SK-N-SH (cell line): ENCODE measurements at regions not wholly inside any gene's neighbourhood (a gene's known extent, or its start where the extent isn't known, plus 50 kb on each side); places are given as distances from the start of the nearest gene placed in this dataset.

Experiments used
- CTCF ChIA-PET: fragments of 300-600, 350-600 bp; formaldehyde crosslinking; extraction: SDS; loops from one replicate; lab custom pipeline; 2021; lab: Yijun Ruan, JAX
- POLR2A ChIA-PET: fragments of 350-600 bp; sonication (Branson Sonifier 250); formaldehyde crosslinking; extraction: SDS; loops from one replicate; lab custom pipeline; 2020; ENCODE audit warnings: antibody characterized with exemption, inconsistent platforms; lab: Yijun Ruan, JAX
- DNase-seq: peaks from one replicate; pipeline ENCODE4 v3.0.0; 2012
- H2AFZ ChIP-seq: fragments of 200-600 bp; sonication (generic); 2 replicates; pipeline ENCODE4 v1.8.1; 2016; ENCODE audit warnings: antibody characterized with exemption, mild to moderate bottlenecking, low read depth
- H3F3A ChIP-seq: fragments of 200-600 bp; sonication (generic); replicated peaks from 2 replicates; pipeline ENCODE3; 2016; ENCODE audit warnings: antibody characterized with exemption, mild to moderate bottlenecking; ENCODE audit not compliant: insufficient read depth
- H3K27ac ChIP-seq, 2 experiments: fragments of 200-500 bp in 1 of 2; fragments of 200-600 bp in 1 of 2; sonication (Bioruptor generic) in 1 of 2; sonication (generic), shearing (Covaris generic) in 1 of 2; 2 replicates each; pipeline versions ENCODE4 v1.5.1 to v1.6.1; 2014 to 2016; ENCODE audit warnings: low read depth in 2 of 2, inconsistent platforms in 1 of 2, low read length in 1 of 2, mild to moderate bottlenecking in 1 of 2, mixed read lengths in 1 of 2
- H3K27me3 ChIP-seq: fragments of 200-600 bp; sonication (generic), shearing (Covaris generic); 2 replicates; pipeline ENCODE4 v1.6.1; 2016; ENCODE audit warnings: mixed run types; ENCODE audit not compliant: insufficient read depth
- H3K36me3 ChIP-seq, 2 experiments: fragments of 200-500 bp in 1 of 2; fragments of 200-600 bp in 1 of 2; sonication (Bioruptor generic) in 1 of 2; sonication (generic) in 1 of 2; replicated peaks in 1 of 2; 2 replicates each; pipeline versions ENCODE3 to v1.5.1; 2014 to 2016; ENCODE audit warnings: low read length in 1 of 2, mild to moderate bottlenecking in 1 of 2; ENCODE audit not compliant: insufficient read depth in 2 of 2, control insufficient read depth in 1 of 2
- H3K4me1 ChIP-seq, 2 experiments: fragments of 200-500 bp in 1 of 2; fragments of 200-600 bp in 1 of 2; sonication (Bioruptor generic) in 1 of 2; sonication (generic), shearing (Covaris generic) in 1 of 2; 2 replicates each; pipeline versions ENCODE4 v1.5.1 to v1.6.1; 2014 to 2016; ENCODE audit warnings: low read depth in 1 of 2, low read length in 1 of 2, mixed run types in 1 of 2; ENCODE audit not compliant: insufficient read depth in 2 of 2, control insufficient read depth in 1 of 2
- H3K4me2 ChIP-seq: fragments of 200-600 bp; sonication (generic), shearing (Covaris generic); 2 replicates; pipeline ENCODE4 v1.6.1; 2017; ENCODE audit warnings: mixed run types
- H3K4me3 ChIP-seq, 2 experiments: fragments of 200-500 bp in 1 of 2; fragments of 200-600 bp in 1 of 2; sonication (Bioruptor generic) in 1 of 2; sonication (generic), shearing (Covaris generic) in 1 of 2; 2 replicates each; pipeline versions ENCODE4 v1.5.1 to v1.8.1; 2014 to 2016; ENCODE audit warnings: low read depth in 2 of 2, inconsistent platforms in 1 of 2, low read length in 1 of 2, mild to moderate bottlenecking in 1 of 2, mixed read lengths in 1 of 2, moderate library complexity in 1 of 2
- H3K79me2 ChIP-seq: fragments of 200-600 bp; sonication (generic); 2 replicates; pipeline ENCODE4 v1.8.1; 2017; ENCODE audit warnings: mild to moderate bottlenecking; ENCODE audit not compliant: insufficient read depth
- H3K9ac ChIP-seq: fragments of 200-600 bp; sonication (generic); 2 replicates; pipeline ENCODE4 v1.6.1; 2017; ENCODE audit warnings: mixed run types
- H3K9me2 ChIP-seq: fragments of 200-600 bp; sonication (generic); 2 replicates; pipeline ENCODE4 v1.6.1; 2017; ENCODE audit warnings: mixed run types
- H3K9me3 ChIP-seq: fragments of 200-600 bp; sonication (generic); 2 replicates; pipeline ENCODE4 v1.6.1; 2017; ENCODE audit warnings: mixed run types, mild to moderate bottlenecking, moderate library complexity
- H4K20me1 ChIP-seq: fragments of 200-600 bp; sonication (generic); 2 replicates; pipeline ENCODE4 v1.6.1; 2017; ENCODE audit warnings: mild to moderate bottlenecking, mixed run types; ENCODE audit not compliant: insufficient read depth
- CHD2 ChIP-seq: fragments of 150-350 bp; IDR thresholded peaks from 2 replicates; pipeline ENCODE4 v1.6.1; 2018; ENCODE audit warnings: low read length; ENCODE audit not compliant: partially characterized antibody
- ELF1 ChIP-seq: IDR thresholded peaks from 2 replicates; pipeline ENCODE4 v1.4.0; 2012
- EP300 ChIP-seq, 2 experiments: IDR thresholded peaks; 2 replicates each; pipeline versions ENCODE4 v1.4.0 to v1.6.1; 2012; ENCODE audit warnings: borderline replicate concordance in 1 of 2, low read depth in 1 of 2, low read length in 1 of 2
- EZH2phosphoT487 ChIP-seq: fragments of 200-600 bp; sonication (generic); IDR thresholded peaks from 2 replicates; pipeline ENCODE4 v1.6.1; 2017; ENCODE audit warnings: low read depth, mixed run types, mild to moderate bottlenecking, antibody characterized with exemption, moderate library complexity, borderline replicate concordance
- FOXM1 ChIP-seq: IDR thresholded peaks from 2 replicates; pipeline ENCODE4 v1.4.0; 2012; ENCODE audit warnings: low read depth, mild to moderate bottlenecking
- GABPA ChIP-seq: IDR thresholded peaks from 2 replicates; pipeline ENCODE4 v1.4.0; 2012; ENCODE audit warnings: low read depth, mild to moderate bottlenecking
- GATA2 ChIP-seq: sonication (generic); formaldehyde crosslinking; IDR thresholded peaks from 2 replicates; pipeline ENCODE4 v1.5.0; 2020; ENCODE audit warnings: mild to moderate bottlenecking, missing genetic modification reagents
- JUND ChIP-seq: IDR thresholded peaks from 2 replicates; pipeline ENCODE4 v1.4.0; 2012
- MAX ChIP-seq: IDR thresholded peaks from 2 replicates; pipeline ENCODE4 v1.4.0; 2012; ENCODE audit warnings: low read depth
- NRF1 ChIP-seq: IDR thresholded peaks from 2 replicates; pipeline ENCODE4 v1.6.1; 2012; ENCODE audit warnings: low read depth, mild to moderate bottlenecking, low read length
- RAD21 ChIP-seq: IDR thresholded peaks from 2 replicates; pipeline ENCODE4 v1.6.1; 2012; ENCODE audit warnings: mild to moderate bottlenecking, low read length
- RCOR1 ChIP-seq: fragments of 150-350 bp; IDR thresholded peaks from 2 replicates; pipeline ENCODE4 v1.6.1; 2017; ENCODE audit warnings: antibody characterized with exemption, low read length
- RFX5 ChIP-seq: IDR thresholded peaks from 2 replicates; pipeline ENCODE4 v1.6.1; 2012; ENCODE audit warnings: mild to moderate bottlenecking, improper control_type of control experiment, low read length
- SIN3A ChIP-seq: IDR thresholded peaks from 2 replicates; pipeline ENCODE4 v1.6.1; 2012; ENCODE audit warnings: low read depth, mild to moderate bottlenecking, low read length, moderate library complexity, borderline replicate concordance
- TCF12 ChIP-seq: IDR thresholded peaks from 2 replicates; pipeline ENCODE4 v1.4.0; 2012
- TEAD4 ChIP-seq: IDR thresholded peaks from 2 replicates; pipeline ENCODE4 v1.4.0; 2012; ENCODE audit warnings: mild to moderate bottlenecking, borderline replicate concordance; ENCODE audit not compliant: insufficient read depth
- YY1 ChIP-seq: IDR thresholded peaks from 2 replicates; pipeline ENCODE4 v1.4.0; 2012; ENCODE audit warnings: low read depth, mild to moderate bottlenecking
- WGBS: methylation state at CpG from one replicate; pipeline ENCODE4 v1.1.6; 2017; ENCODE audit warnings: low lambda C conversion rate; 5-methylcytosine and 5-hydroxymethylcytosine counted together

- H4K20me1 ChIP-seq, result no peaks in the 10 kb centered on the region
- no peak overlapping the region for H3K27ac ChIP-seq
- ChIA-PET CTCF (no interaction called here), POLR2A (no interaction called here)
- no peaks in the 10 kb centered on the region for H3K9me2 ChIP-seq
- H2AFZ ChIP-seq, result no peak overlapping the region
- no peak for DNase-seq
- no peaks in the 10 kb centered on the region for H3K79me2 ChIP-seq
- H3K9me3 ChIP-seq, result peaks cover 7% of the 10 kb centered on the region; the same call in 1 of the 2 replicates
- H3K4me1 ChIP-seq, result no peaks in the 10 kb centered on the region
- no peak overlapping the region for H3K9ac ChIP-seq
- no peaks in the 10 kb centered on the region for H3K36me3 ChIP-seq
- H3F3A ChIP-seq, result no peaks in the 10 kb centered on the region
- TF ChIP-seq SIN3A (no peak), JUND (no peak), TEAD4 (no peak), MAX (no peak), GATA2 (CRISPR knock-in tag) (no peak), RAD21 (no peak), CHD2 (no peak), FOXM1 (no peak), ELF1 (no peak)
- H3K27me3 ChIP-seq, result no peaks in the 10 kb centered on the region
- no peak overlapping the region for H3K4me2 ChIP-seq
- no peak overlapping the region for H3K4me3 ChIP-seq
Measured at GRCh38 chr7:126227055-126227454, 1025.7 kb downstream of the GRM8 start.

DNA sequence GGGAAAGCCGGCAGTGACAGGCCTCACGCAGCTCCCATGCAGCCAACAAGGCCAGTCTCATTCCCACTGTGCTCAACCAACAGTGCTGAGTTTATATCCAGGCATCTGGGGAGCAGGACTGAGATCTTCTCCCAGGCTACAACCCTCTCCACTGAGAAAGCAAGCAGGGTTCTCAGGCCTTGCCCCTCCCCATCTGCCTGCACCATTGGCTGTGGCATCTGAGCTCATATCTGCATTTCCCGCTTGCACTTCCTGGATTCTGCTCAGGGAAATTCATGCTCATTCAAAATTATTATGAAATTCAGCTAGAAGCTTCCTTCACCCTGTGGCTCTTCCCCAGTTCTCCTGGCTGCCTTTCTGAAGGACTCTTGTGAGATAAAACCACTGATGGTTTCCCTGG, 1029.0 kb downstream of the GRM8 start:
- Histone ChIP-seq H3K9ac (no peak overlapping the region), H3K27me3 (no peaks in the 10 kb centered on the region), H3F3A (no peaks in the 10 kb centered on the region), H3K4me3 (no peak overlapping the region), H3K4me2 (no peak overlapping the region), H3K36me3 (no peaks in the 10 kb centered on the region), H4K20me1 (no peaks in the 10 kb centered on the region), H3K4me1 (no peaks in the 10 kb centered on the region), H3K79me2 (no peaks in the 10 kb centered on the region), H2AFZ (no peak overlapping the region), H3K27ac (no peak overlapping the region), H3K9me3 (peaks cover 20% of the 10 kb centered on the region), H3K9me2 (no peaks in the 10 kb centered on the region)
- DNase-seq, result no peak
- ChIA-PET POLR2A (no interaction called here), CTCF (interaction anchor here (0.9 kb wide), 1 partner anchor 17 kb away, joined by 3 read pairs; no protein-coding TSS in a partner anchor)
- WGBS, result 49% methylated on average over 3 of the region's 3 CpGs
- TF ChIP-seq NRF1 (no peak), JUND (no peak), GABPA (no peak), RFX5 (no peak)

DNA sequence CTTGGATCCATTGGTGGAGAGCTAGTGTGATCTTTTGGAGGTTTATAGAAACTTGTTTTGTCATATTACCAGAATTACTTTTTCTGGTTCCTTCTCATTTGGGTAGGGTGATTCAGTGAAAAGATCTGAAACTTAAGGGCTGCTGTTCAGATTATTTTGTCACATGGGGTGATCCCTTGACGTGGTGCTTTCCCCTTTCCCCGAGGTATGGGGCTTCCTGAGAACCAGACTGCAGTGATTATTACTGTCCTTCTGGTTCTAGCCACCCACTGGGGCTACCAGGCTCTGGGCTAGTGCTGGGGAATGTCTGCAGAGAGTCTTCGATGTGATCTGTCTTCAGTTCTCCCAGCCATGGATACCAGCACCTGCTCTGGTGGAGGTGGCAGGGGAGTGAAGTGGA, 1030.0 kb downstream of the GRM8 start:
- Histone ChIP-seq H3F3A (peaks cover 4% of the 10 kb centered on the region), H3K36me3 (no peaks in the 10 kb centered on the region), H3K4me3 (no peak overlapping the region), H3K4me1 (no peaks in the 10 kb centered on the region), H3K4me2 (no peak overlapping the region), H3K27ac (no peak overlapping the region), H4K20me1 (no peaks in the 10 kb centered on the region), H2AFZ (no peak overlapping the region), H3K9ac (no peak overlapping the region), H3K27me3 (no peaks in the 10 kb centered on the region), H3K9me2 (no peaks in the 10 kb centered on the region), H3K9me3 (peaks cover 20% of the 10 kb centered on the region), H3K79me2 (no peaks in the 10 kb centered on the region)
- TF ChIP-seq TEAD4 (no peak), TCF12 (no peak), YY1 (no peak), RCOR1 (no peak), EZH2phosphoT487 (no peak), RFX5 (no peak), EP300 (IDR thresholded peaks at IDR 0.05; ENCODE audit: borderline replicate concordance in 1 of 2, low read depth in 1 of 2, low read length in 1 of 2) (no peak)
- 26% methylated on average over 3 of the region's 3 CpGs for WGBS
- ChIA-PET CTCF (no interaction called here), POLR2A (no interaction called here)
- DNase-seq, result no peak
